Fibroblast of villous mesenchyme (primary cell): ENCODE measurements at regions not wholly inside any gene's neighbourhood (a gene's known extent, or its start where the extent isn't known, plus 50 kb on each side); places are given as distances from the start of the nearest gene placed in this dataset.
"Not testable (repeated sequence)": the region's sequence is repeated elsewhere in the genome, so short reads cannot be mapped to it uniquely, and the experiment has no call there.

Experiments
- DNase-seq: peaks from one replicate; pipeline ENCODE4 v3.0.0-alpha.2; 2010; ENCODE audit warnings: low read depth
- H3K4me3 ChIP-seq: 2 replicates; pipeline ENCODE4 v1.5.1; 2011; ENCODE audit warnings: low read depth, mild to moderate bottlenecking, low read length
- CTCF ChIP-seq: IDR thresholded peaks from 2 replicates; pipeline ENCODE4 v1.5.1; 2012; ENCODE audit warnings: low read depth, mild to moderate bottlenecking, low read length; ENCODE audit not compliant: insufficient read depth

- no peak for DNase-seq
- H3K4me3 ChIP-seq, result no peak overlapping the region
- TF ChIP-seq CTCF, result no peak
These were observed 148.0 kb upstream of the FNDC3A start for GRCh38 chr13:48827709-48828108.

- no peak overlapping the region for H3K4me3 ChIP-seq
- DNase-seq, result no peak
- no peak for TF ChIP-seq CTCF
These were observed 146.7 kb upstream of the FNDC3A start for GRCh38 chr13:48828962-48829411.

- DNase-seq, result no peak
- no peak overlapping the region for H3K4me3 ChIP-seq
- TF ChIP-seq CTCF, result no peak
These were observed 146.2 kb upstream of the FNDC3A start for GRCh38 chr13:48829536-48829935.

GRCh38 chr13:48831248-48831647 is 144.5 kb upstream of the FNDC3A start:
- no peak overlapping the region for H3K4me3 ChIP-seq
- no peak for TF ChIP-seq CTCF
- DNase-seq, result no peak

- no peak overlapping the region for H3K4me3 ChIP-seq
- no peak for TF ChIP-seq CTCF
- DNase-seq, result no peak
These were observed 142.3 kb upstream of the FNDC3A start for GRCh38 chr13:48833412-48833811.

GRCh38 chr13:48835326-48835725 is 140.4 kb upstream of the FNDC3A start:
- DNase-seq, H3K4me3 ChIP-seq: not testable (repeated sequence)

GRCh38 chr13:48838193-48838973 is 137.3 kb upstream of the FNDC3A start:
- DNase-seq, result peak; percentile 97
- no peak for TF ChIP-seq CTCF
- no peak overlapping the region for H3K4me3 ChIP-seq
